Muscle layer of colon (tissue), 2 donors: ENCODE measurements at regions not wholly inside any gene's neighbourhood (a gene's known extent, or its start where the extent isn't known, plus 50 kb on each side); places are given as distances from the start of the nearest gene placed in this dataset.
"Not testable (repeated sequence)": the region's sequence is repeated elsewhere in the genome, so short reads cannot be mapped to it uniquely, and the experiment has no call there.

Experiments used
- H3K27ac ChIP-seq: one replicate; pipeline ENCODE4 v1.7.0; 2013; ENCODE audit warnings: low read depth, mild to moderate bottlenecking, low read length, moderate library complexity
- H3K27me3 ChIP-seq, 2 donors: one replicate each; pipeline ENCODE4 v1.7.0; 2013; ENCODE audit warnings: low read length in 2 of 2, mild to moderate bottlenecking in 2 of 2; ENCODE audit not compliant: insufficient read depth in 2 of 2, control insufficient read depth in 1 of 2
- H3K36me3 ChIP-seq: one replicate; pipeline ENCODE4 v1.7.0; 2013; ENCODE audit warnings: mild to moderate bottlenecking, low read length; ENCODE audit not compliant: insufficient read depth
- H3K4me1 ChIP-seq: one replicate; pipeline ENCODE4 v1.7.0; 2013; ENCODE audit warnings: mild to moderate bottlenecking, low read length; ENCODE audit not compliant: insufficient read depth
- H3K4me3 ChIP-seq, 2 donors: one replicate each; pipeline ENCODE4 v1.7.0; 2013; ENCODE audit warnings: low read length in 2 of 2, low read depth in 1 of 2, mild to moderate bottlenecking in 1 of 2, moderate library complexity in 1 of 2
- H3K9ac ChIP-seq: one replicate; pipeline ENCODE4 v1.7.0; 2013; ENCODE audit warnings: low read length
- H3K9me3 ChIP-seq: one replicate; pipeline ENCODE4 v1.7.0; 2013; ENCODE audit warnings: mild to moderate bottlenecking, low read length
- donor health status: abdominal sarcoma.
- donor health status: Adenocarcinoma of cecum.

GRCh38 chr12:9364224-9365176 lies 156.3 kb upstream of the PZP start:
- Histone ChIP-seq H3K9me3 (no peaks in the 10 kb centered on the region), H3K4me3 (no peak overlapping the region)

GRCh38 chr12:9363145-9363544 lies 154.9 kb upstream of the PZP start:
- H3K9ac ChIP-seq, result no peak overlapping the region
- no peaks in the 10 kb centered on the region for H3K36me3 ChIP-seq
- H3K4me1 ChIP-seq, result no peaks in the 10 kb centered on the region
- no peaks in the 10 kb centered on the region for H3K27me3 ChIP-seq
- H3K9me3 ChIP-seq, result no peaks in the 10 kb centered on the region
- no peak overlapping the region for H3K27ac ChIP-seq
- no peak overlapping the region for H3K4me3 ChIP-seq

More at GRCh38 chr12:9364224-9365176, 156.3 kb upstream of the PZP start:
- Histone ChIP-seq H3K27me3 (no peaks in the 10 kb centered on the region), H3K27ac (no peak overlapping the region), H3K36me3 (no peaks in the 10 kb centered on the region), H3K9ac (no peak overlapping the region), H3K4me1 (no peaks in the 10 kb centered on the region)

GRCh38 chr12:9361879-9362326 lies 153.7 kb upstream of the PZP start:
- no peak overlapping the region for H3K9ac ChIP-seq
- no peaks in the 10 kb centered on the region for H3K36me3 ChIP-seq
- H3K4me3 ChIP-seq, result no peak overlapping the region

GRCh38 chr12:9354009-9354754 lies 146.0 kb upstream of the PZP start:
- not testable (repeated sequence) for H3K4me1 ChIP-seq, H3K36me3 ChIP-seq, H3K27ac ChIP-seq

More at GRCh38 chr12:9361879-9362326, 153.7 kb upstream of the PZP start:
- no peaks in the 10 kb centered on the region for H3K4me1 ChIP-seq
- H3K27me3 ChIP-seq, result no peaks in the 10 kb centered on the region
- no peak overlapping the region for H3K27ac ChIP-seq
- no peaks in the 10 kb centered on the region for H3K9me3 ChIP-seq

GRCh38 chr12:9351136-9351535 lies 142.9 kb upstream of the PZP start:
- no peaks in the 10 kb centered on the region for H3K36me3 ChIP-seq
- no peaks in the 10 kb centered on the region for H3K4me1 ChIP-seq
- H3K27me3 ChIP-seq, result no peaks in the 10 kb centered on the region
- no peak overlapping the region for H3K9ac ChIP-seq
- H3K4me3 ChIP-seq, result no peak overlapping the region
- H3K27ac ChIP-seq, result no peak overlapping the region
- H3K9me3 ChIP-seq, result no peaks in the 10 kb centered on the region

More at GRCh38 chr12:9354009-9354754, 146.0 kb upstream of the PZP start:
- H3K9ac ChIP-seq, H3K9me3 ChIP-seq, H3K27me3 ChIP-seq, H3K4me3 ChIP-seq: not testable (repeated sequence)

- Histone ChIP-seq H3K9ac (no peak overlapping the region), H3K27me3 (no peaks in the 10 kb centered on the region)
Measured at GRCh38 chr12:9349888-9350885, 142.0 kb upstream of the PZP start.

GRCh38 chr12:9348906-9349518 lies 140.8 kb upstream of the PZP start:
- Histone ChIP-seq H3K9me3 (no peaks in the 10 kb centered on the region), H3K36me3 (no peaks in the 10 kb centered on the region), H3K27ac (no peak overlapping the region)

More at GRCh38 chr12:9349888-9350885, 142.0 kb upstream of the PZP start:
- no peak overlapping the region for H3K27ac ChIP-seq
- H3K36me3 ChIP-seq, result no peaks in the 10 kb centered on the region
- no peaks in the 10 kb centered on the region for H3K4me1 ChIP-seq
- H3K4me3 ChIP-seq, result no peak overlapping the region
- no peaks in the 10 kb centered on the region for H3K9me3 ChIP-seq

GRCh38 chr12:9347328-9348127 lies 139.3 kb upstream of the PZP start:
- Histone ChIP-seq H3K27ac (no peak overlapping the region), H3K36me3 (no peaks in the 10 kb centered on the region), H3K4me1 (no peaks in the 10 kb centered on the region), H3K9me3 (no peaks in the 10 kb centered on the region), H3K9ac (no peak overlapping the region), H3K4me3 (no peak overlapping the region), H3K27me3 (no peaks in the 10 kb centered on the region)

More at GRCh38 chr12:9348906-9349518, 140.8 kb upstream of the PZP start:
- Histone ChIP-seq H3K9ac (no peak overlapping the region), H3K4me3 (no peak overlapping the region), H3K4me1 (no peaks in the 10 kb centered on the region), H3K27me3 (no peaks in the 10 kb centered on the region)

GRCh38 chr12:9346866-9347327 lies 138.7 kb upstream of the PZP start:
- Histone ChIP-seq H3K27me3 (no peaks in the 10 kb centered on the region), H3K9me3 (no peaks in the 10 kb centered on the region), H3K9ac (no peak overlapping the region), H3K4me3 (no peak overlapping the region), H3K27ac (no peak overlapping the region), H3K4me1 (no peaks in the 10 kb centered on the region), H3K36me3 (no peaks in the 10 kb centered on the region)

GRCh38 chr12:9345171-9345570 lies 137.0 kb upstream of the PZP start:
- H3K27ac ChIP-seq, result no peak overlapping the region
- no peak overlapping the region for H3K4me3 ChIP-seq
- H3K4me1 ChIP-seq, result no peaks in the 10 kb centered on the region
- H3K36me3 ChIP-seq, result no peaks in the 10 kb centered on the region
- H3K9me3 ChIP-seq, result no peaks in the 10 kb centered on the region
- H3K27me3 ChIP-seq, result no peaks in the 10 kb centered on the region
- no peak overlapping the region for H3K9ac ChIP-seq
